ENCODE measurements at regions not wholly inside any gene's neighbourhood (a gene's known extent, or its start where the extent isn't known, plus 50 kb on each side); places are given as distances from the start of the nearest gene placed in this dataset.

- no peak for DNase-seq (ENCODE audit: extremely low spot score)
- no peak for TF ChIP-seq CTCF (IDR thresholded peaks at IDR 0.05; ENCODE audit: control extremely low read depth, extremely low read depth, low read depth, missing control alignments)
- CTCF ChIA-PET, result interaction anchor here (1.0 kb wide), 1 partner anchor 22 kb away, joined by 3 read pairs; no protein-coding TSS in a partner anchor
- POLR2A ChIA-PET, result no interaction called here
These were observed 2494.2 kb upstream of the PCDH20 start for GRCh38 chr13:63909726-63910375.

DNA sequence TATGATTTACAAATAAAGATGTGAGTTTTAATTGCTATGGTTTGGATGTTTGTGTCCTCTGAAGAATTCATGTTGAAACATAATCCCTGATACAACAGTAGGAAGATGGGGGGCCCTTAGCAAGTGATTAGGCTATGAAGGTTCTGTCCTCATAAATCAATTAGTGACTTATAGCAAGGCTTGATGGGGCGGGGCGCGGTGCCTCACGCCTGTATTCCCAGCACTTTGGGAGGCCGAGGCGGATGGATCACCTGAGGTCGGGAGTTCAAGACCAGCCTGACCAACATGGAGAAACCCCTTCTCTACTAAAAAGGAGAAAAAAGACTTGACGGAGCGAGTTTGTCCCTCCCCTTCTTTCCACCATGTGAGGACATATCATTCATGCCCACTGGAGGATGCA lies 2486.5 kb upstream of the PCDH20 start:
- ChIA-PET CTCF (no interaction called here), POLR2A (no interaction called here)
- DNase-seq (ENCODE audit: extremely low spot score), result no peak
- no peak for TF ChIP-seq CTCF (IDR thresholded peaks at IDR 0.05; ENCODE audit: control extremely low read depth, extremely low read depth, low read depth, missing control alignments)

DNA sequence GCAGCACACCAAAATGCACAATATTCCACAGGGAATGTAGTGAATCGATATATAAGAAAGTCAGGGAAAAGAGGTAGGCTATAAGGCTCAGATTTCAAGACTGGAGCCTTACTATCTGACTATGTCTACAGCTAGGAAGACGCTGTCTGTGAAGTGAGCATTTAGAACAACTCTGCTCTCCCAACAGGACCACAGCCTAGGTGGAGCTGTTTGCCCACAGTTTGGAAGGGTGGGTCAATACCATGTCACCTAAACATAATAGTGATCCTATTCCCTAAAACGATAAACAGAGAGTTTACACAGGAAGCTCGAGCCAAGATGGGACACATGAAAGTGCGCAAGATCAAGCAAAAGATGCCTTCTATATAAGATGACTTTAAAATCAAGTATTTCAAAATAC lies 2486.0 kb upstream of the PCDH20 start:
- TF ChIP-seq CTCF (IDR thresholded peaks at IDR 0.05; ENCODE audit: control extremely low read depth, extremely low read depth, low read depth, missing control alignments), result no peak
- ChIA-PET CTCF (no interaction called here), POLR2A (no interaction called here)
- no peak for DNase-seq (ENCODE audit: extremely low spot score)

- no peak for DNase-seq (ENCODE audit: extremely low spot score)
- TF ChIP-seq CTCF (IDR thresholded peaks at IDR 0.05; ENCODE audit: control extremely low read depth, extremely low read depth, low read depth, missing control alignments), result no peak
- ChIA-PET CTCF (no interaction called here), POLR2A (no interaction called here)
These were observed 2484.8 kb upstream of the PCDH20 start for GRCh38 chr13:63900406-63900805.

- DNase-seq (ENCODE audit: extremely low spot score), result no peak
- no peak for TF ChIP-seq CTCF (IDR thresholded peaks at IDR 0.05; ENCODE audit: control extremely low read depth, extremely low read depth, low read depth, missing control alignments)
- POLR2A ChIA-PET, result no interaction called here
- CTCF ChIA-PET, result no interaction called here
These were observed 2480.7 kb upstream of the PCDH20 start for GRCh38 chr13:63896321-63896720.

- POLR2A ChIA-PET, result no interaction called here
- CTCF ChIA-PET, result no interaction called here
- no peak for TF ChIP-seq CTCF (IDR thresholded peaks at IDR 0.05; ENCODE audit: control extremely low read depth, extremely low read depth, low read depth, missing control alignments)
- no peak for DNase-seq (ENCODE audit: extremely low spot score)
These were observed 2466.4 kb upstream of the PCDH20 start for GRCh38 chr13:63882052-63882451.

GRCh38 chr13:63880705-63881104 lies 2465.1 kb upstream of the PCDH20 start:
- POLR2A ChIA-PET, result no interaction called here
- CTCF ChIA-PET, result no interaction called here
- no peak for TF ChIP-seq CTCF (IDR thresholded peaks at IDR 0.05; ENCODE audit: control extremely low read depth, extremely low read depth, low read depth, missing control alignments)
- no peak for DNase-seq (ENCODE audit: extremely low spot score)
